IMR-90 (cell line): ENCODE measurements at regions not wholly inside any gene's neighbourhood (a gene's known extent, or its start where the extent isn't known, plus 50 kb on each side); places are given as distances from the start of the nearest gene placed in this dataset.

Source experiments
- ATAC-seq: fragments of 200-7000 bp; cut with Tn5 transposase; 2 replicates; pipeline ENCODE4 v1.9.1; 2020; ENCODE audit warnings: low read depth, mild to moderate bottlenecking, moderate library complexity
- BruUV-seq: library from RNA; stranded (reverse); fragments of 400-500 nt; replicated peaks from 2 replicates; lab custom pipeline; 2021; lab: Mats Ljungman, UMichigan
- CTCF ChIA-PET: fragments of 300-600 bp; formaldehyde crosslinking; extraction: SDS; loops from one replicate; lab custom pipeline; 2021; ENCODE audit warnings: antibody characterized with exemption; lab: Yijun Ruan, JAX
- POLR2A ChIA-PET: fragments of 300-600 bp; sonication (Branson Sonifier 250); formaldehyde crosslinking; loops from one replicate; lab custom pipeline; 2022; ENCODE audit warnings: antibody characterized with exemption; ENCODE audit not compliant: unreplicated experiment; lab: Charles Lee
- DNase-seq: peaks from one replicate; pipeline ENCODE4 v3.0.0; 2013
- H2AFZ ChIP-seq: replicated peaks from 2 replicates; pipeline ENCODE3; 2013; ENCODE audit warnings: low read length, mild to moderate bottlenecking; ENCODE audit not compliant: poor library complexity
- H2AK5ac ChIP-seq: 2 replicates; pipeline ENCODE4 v1.6.1; 2013; ENCODE audit warnings: low read depth, low read length, inconsistent platforms
- H2AK9ac ChIP-seq: replicated peaks from 2 replicates; pipeline ENCODE3; 2013; ENCODE audit warnings: mild to moderate bottlenecking, low read depth, low read length, moderate library complexity; ENCODE audit not compliant: poor library complexity
- H2BK120ac ChIP-seq: 2 replicates; pipeline ENCODE4 v1.6.1; 2013; ENCODE audit warnings: low read depth, low read length, inconsistent platforms
- H2BK15ac ChIP-seq: 3 replicates; pipeline ENCODE4 v1.6.1; 2013; ENCODE audit warnings: low read depth, low read length, inconsistent platforms
- H2BK20ac ChIP-seq: 2 replicates; pipeline ENCODE4 v1.6.1; 2013; ENCODE audit warnings: low read depth, mild to moderate bottlenecking, inconsistent platforms, low read length, moderate library complexity
- H2BK5ac ChIP-seq: 2 replicates; pipeline ENCODE4 v1.6.1; 2013; ENCODE audit warnings: mild to moderate bottlenecking, low read depth, low read length, inconsistent platforms; ENCODE audit not compliant: poor library complexity, severe bottlenecking
- H3K14ac ChIP-seq: replicated peaks from 2 replicates; pipeline ENCODE4 v1.6.1; 2013; ENCODE audit warnings: low read depth, low read length, inconsistent platforms
- H3K18ac ChIP-seq: 2 replicates; pipeline ENCODE4 v1.6.1; 2013; ENCODE audit warnings: low read depth, low read length, control low read depth
- H3K23ac ChIP-seq: 2 replicates; pipeline ENCODE4 v1.6.1; 2013; ENCODE audit warnings: low read depth, low read length, inconsistent platforms
- H3K27ac ChIP-seq: 2 replicates; pipeline ENCODE4 v1.5.1; 2013; ENCODE audit warnings: mild to moderate bottlenecking, control low read depth, low read length; ENCODE audit not compliant: insufficient read depth
- H3K27me3 ChIP-seq: 2 replicates; pipeline ENCODE4 v1.6.1; 2013; ENCODE audit warnings: low read length; ENCODE audit not compliant: control insufficient read depth, insufficient read depth
- H3K36me3 ChIP-seq: 2 replicates; pipeline ENCODE4 v1.6.1; 2013; ENCODE audit warnings: low read length, mixed read lengths; ENCODE audit not compliant: control insufficient read depth, insufficient read depth
- H3K4ac ChIP-seq: 2 replicates; pipeline ENCODE4 v1.6.1; 2013; ENCODE audit warnings: low read depth, low read length, inconsistent platforms
- H3K4me1 ChIP-seq: 2 replicates; pipeline ENCODE4 v1.6.1; 2013; ENCODE audit warnings: low read length, mixed read lengths; ENCODE audit not compliant: control insufficient read depth, insufficient read depth
- H3K4me2 ChIP-seq: 2 replicates; pipeline ENCODE4 v1.6.1; 2013; ENCODE audit warnings: low read depth, mild to moderate bottlenecking, control low read depth, low read length, moderate library complexity
- H3K4me3 ChIP-seq: 2 replicates; pipeline ENCODE4 v1.5.1; 2013; ENCODE audit warnings: low read depth, mild to moderate bottlenecking, control low read depth, low read length, moderate library complexity; ENCODE audit not compliant: insufficient read depth
- H3K56ac ChIP-seq: 2 replicates; pipeline ENCODE4 v1.6.1; 2013; ENCODE audit warnings: low read length, inconsistent platforms; ENCODE audit not compliant: insufficient read depth; ENCODE audit errors: extremely low read depth
- H3K79me1 ChIP-seq, 2 experiments: 2 replicates each; pipeline ENCODE4 v1.6.1; 2013; ENCODE audit warnings: low read length in 2 of 2, inconsistent platforms in 1 of 2, low read depth in 1 of 2
- H3K9ac ChIP-seq: 2 replicates; pipeline ENCODE4 v1.6.1; 2013; ENCODE audit warnings: low read depth, low read length, control low read depth
- H3K9me1 ChIP-seq: 2 replicates; pipeline ENCODE4 v1.6.1; 2013; ENCODE audit warnings: low read length, inconsistent platforms; ENCODE audit not compliant: insufficient read depth
- H3K9me3 ChIP-seq: 2 replicates; pipeline ENCODE4 v1.6.1; 2013; ENCODE audit warnings: low read length; ENCODE audit not compliant: control insufficient read depth, insufficient read depth
- H4K20me1 ChIP-seq: 2 replicates; pipeline ENCODE4 v1.6.1; 2013; ENCODE audit warnings: low read length, inconsistent platforms; ENCODE audit not compliant: insufficient read depth
- H4K5ac ChIP-seq: 2 replicates; pipeline ENCODE4 v1.6.1; 2013; ENCODE audit warnings: mild to moderate bottlenecking, low read depth, low read length, control low read depth
- H4K8ac ChIP-seq, 2 experiments: 2 replicates each; pipeline ENCODE4 v1.6.1; 2013; ENCODE audit warnings: low read depth in 2 of 2, low read length in 2 of 2, control low read depth in 1 of 2, inconsistent platforms in 1 of 2
- H4K91ac ChIP-seq: 2 replicates; pipeline ENCODE4 v1.6.1; 2013; ENCODE audit warnings: low read depth, low read length, inconsistent platforms; ENCODE audit not compliant: insufficient read depth
- BHLHE40 ChIP-seq: fragments of 150-350 bp; IDR thresholded peaks from 2 replicates; pipeline ENCODE4 v1.6.1; 2016; ENCODE audit warnings: mild to moderate bottlenecking, low read depth, low read length
- CEBPB ChIP-seq: IDR thresholded peaks from 2 replicates; pipeline ENCODE4 v1.6.1; 2012; ENCODE audit warnings: low read depth, low read length, improper control_type of control experiment
- CTCF ChIP-seq: conservative IDR thresholded peaks from 2 replicates; pipeline ENCODE4 v1.5.1; 2012; ENCODE audit warnings: mild to moderate bottlenecking, low read depth, low read length, improper control_type of control experiment
- ELK1 ChIP-seq: fragments of 150-350 bp; IDR thresholded peaks from 2 replicates; pipeline ENCODE4 v1.6.1; 2016; ENCODE audit warnings: low read depth, mild to moderate bottlenecking, low read length, moderate library complexity, borderline replicate concordance
- MAFK ChIP-seq: IDR thresholded peaks from 2 replicates; pipeline ENCODE4 v1.6.1; 2012; ENCODE audit warnings: low read depth, low read length, improper control_type of control experiment
- USF2 ChIP-seq: fragments of 150-350 bp; IDR thresholded peaks from 2 replicates; pipeline ENCODE4 v1.6.1; 2017; ENCODE audit warnings: mild to moderate bottlenecking, antibody characterized with exemption, low read length, low read depth
- WGBS, 2 experiments: methylation state at CpG; one replicate each; pipeline versions ENCODE4 v1.1.5 to v1.1.7; 2013; ENCODE audit warnings: missing lambda C conversion rate in 2 of 2; ENCODE audit not compliant: insufficient read length in 1 of 2; ENCODE audit errors: extremely low coverage in 2 of 2; 5-methylcytosine and 5-hydroxymethylcytosine counted together
- dilution Hi-C: fragments of 300-500 bp; cut with HindIII; formaldehyde crosslinking; loops from one replicate; pipeline ENCODE4 v1.14.3; 2018; ENCODE audit warnings: low sequenced_read_pairs; ENCODE audit not compliant: unreplicated experiment
- in situ Hi-C: fragments of 300-500 bp; cut with MboI; formaldehyde crosslinking; loops from 3 replicates; pipeline ENCODE4 v1.14.3; 2019; ENCODE audit warnings: low sequenced_read_pairs, inconsistent platforms, mixed read lengths
- intact Hi-C: fragments of 100-400 bp; cut with micrococcal nuclease; formaldehyde crosslinking; loops from 2 replicates; pipeline ENCODE4 v1.10.0; 2022

GRCh38 chr9:87088621-87089365 lies 141.5 kb upstream of the GAS1 start:
- in situ Hi-C loops = no loop called here
- Histone ChIP-seq H3K4me1 (no peaks in the 10 kb centered on the region), H3K14ac (no peak overlapping the region), H3K4ac (no peak overlapping the region), H2BK120ac (no peak overlapping the region), H3K18ac (no peak overlapping the region), H4K5ac (no peak overlapping the region), H2BK15ac (no peak overlapping the region), H3K27ac (no peak overlapping the region), H3K4me3 (no peak overlapping the region), H3K27me3 (no peaks in the 10 kb centered on the region; the same call in 1 of the 2 replicates), H2AFZ (no peak overlapping the region), H3K23ac (no peak overlapping the region), H3K79me1 (no peaks in the 10 kb centered on the region), H3K4me2 (no peak overlapping the region), H3K36me3 (no peaks in the 10 kb centered on the region), H2BK5ac (no peak overlapping the region), H4K20me1 (no peaks in the 10 kb centered on the region), H2AK5ac (no peak overlapping the region), H2BK20ac (no peak overlapping the region), H3K9ac (no peak overlapping the region), H2AK9ac (no peak overlapping the region), H4K8ac (no peak overlapping the region), H4K91ac (no peak overlapping the region), H3K9me3 (peaks cover 3% of the 10 kb centered on the region), H3K9me1 (no peaks in the 10 kb centered on the region), H3K56ac (no peak overlapping the region)
- ATAC-seq = no peak
- TF ChIP-seq ELK1 (no peak), USF2 (no peak), MAFK (no peak), CTCF (no peak), CEBPB (no peak), BHLHE40 (no peak)
- DNase-seq = no peak
- POLR2A ChIA-PET = no interaction called here
- dilution Hi-C loops = no loop called here
- intact Hi-C loops = no loop called here
- CTCF ChIA-PET = no interaction called here
- BruUV-seq = no TSS peak
- WGBS, 2 experiments = no CpG with 5 or more reads among the region's 5 CpGs
